ENCODE measurements at regions not wholly inside any gene's neighbourhood (a gene's known extent, or its start where the extent isn't known, plus 50 kb on each side); places are given as distances from the start of the nearest gene placed in this dataset.

DNA sequence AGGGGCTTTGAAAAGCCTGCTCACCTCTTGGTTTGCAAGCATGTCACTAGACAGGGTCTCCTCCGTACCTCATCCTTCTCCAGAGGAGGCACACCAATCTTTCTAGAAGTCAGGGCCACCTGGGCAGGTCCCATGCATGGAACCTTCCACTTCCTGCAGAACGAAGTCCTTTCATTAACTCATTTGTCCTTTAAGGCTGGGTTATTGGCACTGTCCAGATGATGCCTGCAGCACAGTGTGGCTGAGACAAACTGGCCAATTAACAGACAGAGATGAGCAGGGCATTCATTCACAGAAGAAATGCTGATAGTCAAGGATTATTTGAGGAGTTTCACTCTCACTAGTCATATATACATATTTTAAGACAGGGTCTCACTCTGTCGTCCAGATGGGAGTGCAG is 245.3 kb downstream of the TFCP2L1 start:
- CTCF ChIA-PET: no interaction called here
- Histone ChIP-seq H3K9me3 (ENCODE audit: control insufficient read depth in 1 of 2, insufficient read depth in 1 of 2, low read depth in 1 of 2, low read length in 2 of 2) (no peaks in the 10 kb centered on the region), H3K4me3 (replicated peaks in 1 of 2; ENCODE audit: low read depth in 1 of 2, low read length in 2 of 2) (no peak overlapping the region), H3K4me2 (ENCODE audit: low read length) (no peak overlapping the region), H3K36me3 (ENCODE audit: control insufficient read depth in 1 of 2, insufficient read depth in 2 of 2, low read length in 2 of 2) (no peaks in the 10 kb centered on the region), H4K20me1 (ENCODE audit: insufficient read depth) (no peaks in the 10 kb centered on the region), H3K27me3 (ENCODE audit: insufficient read depth, low read length) (no peaks in the 10 kb centered on the region), H3K9me2 (ENCODE audit: insufficient read depth) (no peaks in the 10 kb centered on the region), H3K27ac (ENCODE audit: low read depth, low read length) (no peak overlapping the region), H3K9ac (ENCODE audit: low read length) (no peak overlapping the region), H3K4me1 (ENCODE audit: control insufficient read depth in 1 of 2, insufficient read depth in 2 of 2, low read length in 2 of 2) (peaks cover 6 to 10% of the 10 kb centered on the region in 2 experiments; a peak in 2 of 4 replicates), H2AFZ (ENCODE audit: low read depth, low read length, poor library complexity, severe bottlenecking) (no peak overlapping the region), H3K79me2 (ENCODE audit: insufficient read depth, low read length) (no peaks in the 10 kb centered on the region)
- POLR2A ChIA-PET: no interaction called here
- ATAC-seq (no peak), DNase-seq (ENCODE audit: low read depth, low spot score) (no peak)
- no TSS peak for BruUV-seq (replicated peaks)
- intact Hi-C loops (cut with micrococcal nuclease): no loop called here
- RAD21 ChIA-PET (ENCODE audit: low non-redundant PET in 1 of 2, low total read pairs in 2 of 2, uncharacterized antibody in 2 of 2, unreplicated experiment in 2 of 2): no interaction called here
- no peak for TF ChIP-seq FOSL1 (IDR thresholded peaks at IDR 0.05; ENCODE audit: low read depth)
- no peak for TF ChIP-seq REST (IDR thresholded peaks at IDR 0.05; ENCODE audit: low read depth)
- TF ChIP-seq, protein P1, sequence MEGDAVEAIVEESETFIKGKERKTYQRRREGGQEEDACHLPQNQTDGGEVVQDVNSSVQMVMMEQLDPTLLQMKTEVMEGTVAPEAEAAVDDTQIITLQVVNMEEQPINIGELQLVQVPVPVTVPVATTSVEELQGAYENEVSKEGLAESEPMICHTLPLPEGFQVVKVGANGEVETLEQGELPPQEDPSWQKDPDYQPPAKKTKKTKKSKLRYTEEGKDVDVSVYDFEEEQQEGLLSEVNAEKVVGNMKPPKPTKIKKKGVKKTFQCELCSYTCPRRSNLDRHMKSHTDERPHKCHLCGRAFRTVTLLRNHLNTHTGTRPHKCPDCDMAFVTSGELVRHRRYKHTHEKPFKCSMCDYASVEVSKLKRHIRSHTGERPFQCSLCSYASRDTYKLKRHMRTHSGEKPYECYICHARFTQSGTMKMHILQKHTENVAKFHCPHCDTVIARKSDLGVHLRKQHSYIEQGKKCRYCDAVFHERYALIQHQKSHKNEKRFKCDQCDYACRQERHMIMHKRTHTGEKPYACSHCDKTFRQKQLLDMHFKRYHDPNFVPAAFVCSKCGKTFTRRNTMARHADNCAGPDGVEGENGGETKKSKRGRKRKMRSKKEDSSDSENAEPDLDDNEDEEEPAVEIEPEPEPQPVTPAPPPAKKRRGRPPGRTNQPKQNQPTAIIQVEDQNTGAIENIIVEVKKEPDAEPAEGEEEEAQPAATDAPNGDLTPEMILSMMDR (IDR thresholded peaks at IDR 0.05 in 2 of 3, conservative IDR thresholded peaks at IDR 0.05 in 1 of 3; ENCODE audit: borderline replicate concordance in 1 of 3, insufficient read depth in 1 of 3, low read depth in 2 of 3, low read length in 2 of 3): no peak
- TF ChIP-seq POLR2A (IDR thresholded peaks at IDR 0.05; ENCODE audit: borderline replicate concordance, extremely low read depth, insufficient read depth, insufficient read length): peak; percentile 52
- TF ChIP-seq SRF (IDR thresholded peaks at IDR 0.05; ENCODE audit: low read depth): no peak
